ENCODE measurements at regions not wholly inside any gene's neighbourhood (a gene's known extent, or its start where the extent isn't known, plus 50 kb on each side); places are given as distances from the start of the nearest gene placed in this dataset.
"Not testable (repeated sequence)": the region's sequence is repeated elsewhere in the genome, so short reads cannot be mapped to it uniquely, and the experiment has no call there.

DNA sequence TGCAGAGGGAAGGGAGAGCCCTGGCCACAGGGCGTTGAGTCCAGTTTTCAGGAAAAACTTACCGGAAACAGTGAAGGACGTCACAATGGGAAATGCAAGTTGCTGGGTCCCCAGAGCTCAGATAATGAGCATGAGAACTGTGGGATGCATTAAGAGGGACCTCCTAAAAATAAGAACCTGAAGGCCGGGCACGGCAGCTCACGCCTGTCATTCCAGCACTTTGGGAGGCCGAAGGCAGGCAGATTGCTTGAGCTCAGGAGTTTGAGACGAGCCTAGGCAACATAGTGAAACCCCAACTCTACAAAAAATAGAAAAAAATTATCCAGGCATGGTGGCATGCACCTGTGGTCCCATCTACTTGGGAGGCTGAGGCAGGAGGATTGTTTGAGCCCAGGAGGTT lies 170.6 kb downstream of the URI1 start:
- 86 to 89% (median 88%) methylated on average over 8 of the region's 8 CpGs for WGBS, 3 donors
- Histone ChIP-seq H3K9me3 (no peaks in the 10 kb centered on the region), H3K4me1 (ENCODE audit: insufficient read depth) (no peaks in the 10 kb centered on the region), H3K36me3 (no peaks in the 10 kb centered on the region), H3K27ac (no peak overlapping the region), H3K27me3 (no peaks in the 10 kb centered on the region), H3K4me3 (no peak overlapping the region)
- intact Hi-C loops (cut with DNase I): no loop called here
- TF ChIP-seq, protein P1, sequence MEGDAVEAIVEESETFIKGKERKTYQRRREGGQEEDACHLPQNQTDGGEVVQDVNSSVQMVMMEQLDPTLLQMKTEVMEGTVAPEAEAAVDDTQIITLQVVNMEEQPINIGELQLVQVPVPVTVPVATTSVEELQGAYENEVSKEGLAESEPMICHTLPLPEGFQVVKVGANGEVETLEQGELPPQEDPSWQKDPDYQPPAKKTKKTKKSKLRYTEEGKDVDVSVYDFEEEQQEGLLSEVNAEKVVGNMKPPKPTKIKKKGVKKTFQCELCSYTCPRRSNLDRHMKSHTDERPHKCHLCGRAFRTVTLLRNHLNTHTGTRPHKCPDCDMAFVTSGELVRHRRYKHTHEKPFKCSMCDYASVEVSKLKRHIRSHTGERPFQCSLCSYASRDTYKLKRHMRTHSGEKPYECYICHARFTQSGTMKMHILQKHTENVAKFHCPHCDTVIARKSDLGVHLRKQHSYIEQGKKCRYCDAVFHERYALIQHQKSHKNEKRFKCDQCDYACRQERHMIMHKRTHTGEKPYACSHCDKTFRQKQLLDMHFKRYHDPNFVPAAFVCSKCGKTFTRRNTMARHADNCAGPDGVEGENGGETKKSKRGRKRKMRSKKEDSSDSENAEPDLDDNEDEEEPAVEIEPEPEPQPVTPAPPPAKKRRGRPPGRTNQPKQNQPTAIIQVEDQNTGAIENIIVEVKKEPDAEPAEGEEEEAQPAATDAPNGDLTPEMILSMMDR (IDR thresholded peaks at IDR 0.05): no peak
- TF ChIP-seq EP300 (IDR thresholded peaks at IDR 0.05) (no peak), POLR2A (IDR thresholded peaks at IDR 0.05) (no peak)
- no peak for DNase-seq

DNA sequence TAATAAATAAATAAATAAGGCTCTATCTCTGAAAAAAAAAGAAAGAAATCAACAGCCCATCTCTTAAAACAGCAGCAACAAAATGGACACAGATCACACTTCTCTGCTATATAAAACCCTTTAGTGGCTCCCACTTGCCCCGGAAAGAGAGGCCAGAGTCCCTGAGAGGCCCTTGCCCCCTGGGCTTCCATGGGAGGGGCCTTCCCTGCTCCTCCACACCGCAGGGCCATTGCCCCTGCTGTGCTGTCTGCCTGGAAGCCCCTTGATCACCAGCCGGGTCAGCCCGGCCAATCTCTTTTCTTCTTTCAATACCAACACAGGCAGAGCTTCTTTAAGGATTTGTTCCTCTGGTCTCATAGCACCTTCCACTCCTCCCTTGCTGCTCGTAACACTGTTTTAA lies 171.1 kb downstream of the URI1 start:
- WGBS, 3 donors: 50 to 64% (median 53%) methylated on average over 5 of the region's 5 CpGs

GRCh38 chr19:30114095-30114494 lies 172.1 kb downstream of the URI1 start:
- intact Hi-C loops (cut with DNase I); DNase-seq; H3K36me3 ChIP-seq; H3K9me3 ChIP-seq; H3K4me1 ChIP-seq (ENCODE audit: insufficient read depth); H3K27ac ChIP-seq; H3K4me3 ChIP-seq; H3K27me3 ChIP-seq: not testable (repeated sequence)
- WGBS, 3 donors: 83 to 85% (median 84%) methylated on average over 5 of the region's 5 CpGs

More for the DNA sequence above, 171.1 kb downstream of the URI1 start:
- Histone ChIP-seq H3K4me1 (ENCODE audit: insufficient read depth) (no peaks in the 10 kb centered on the region), H3K4me3 (no peak overlapping the region), H3K9me3 (no peaks in the 10 kb centered on the region), H3K27ac (no peak overlapping the region), H3K36me3 (no peaks in the 10 kb centered on the region), H3K27me3 (no peaks in the 10 kb centered on the region)
- intact Hi-C loops (cut with DNase I): no loop called here
- DNase-seq: no peak
- TF ChIP-seq EP300 (IDR thresholded peaks at IDR 0.05) (no peak), POLR2A (IDR thresholded peaks at IDR 0.05) (no peak)
- TF ChIP-seq, protein P1 (IDR thresholded peaks at IDR 0.05): no peak

- Histone ChIP-seq H3K4me1 (ENCODE audit: insufficient read depth) (no peaks in the 10 kb centered on the region), H3K27me3 (no peaks in the 10 kb centered on the region), H3K27ac (no peak overlapping the region), H3K4me3 (no peak overlapping the region), H3K9me3 (no peaks in the 10 kb centered on the region), H3K36me3 (no peaks in the 10 kb centered on the region)
- DNase-seq: no peak
- intact Hi-C loops (cut with DNase I): no loop called here
- TF ChIP-seq EP300 (IDR thresholded peaks at IDR 0.05): no peak
- no peak for TF ChIP-seq POLR2A (IDR thresholded peaks at IDR 0.05)
- TF ChIP-seq, protein P1 (IDR thresholded peaks at IDR 0.05): no peak
- 68 to 95% (median 90%) methylated on average over 2 of the region's 2 CpGs for WGBS, 3 donors
Measured at GRCh38 chr19:30115947-30116346, 173.9 kb downstream of the URI1 start.

DNA sequence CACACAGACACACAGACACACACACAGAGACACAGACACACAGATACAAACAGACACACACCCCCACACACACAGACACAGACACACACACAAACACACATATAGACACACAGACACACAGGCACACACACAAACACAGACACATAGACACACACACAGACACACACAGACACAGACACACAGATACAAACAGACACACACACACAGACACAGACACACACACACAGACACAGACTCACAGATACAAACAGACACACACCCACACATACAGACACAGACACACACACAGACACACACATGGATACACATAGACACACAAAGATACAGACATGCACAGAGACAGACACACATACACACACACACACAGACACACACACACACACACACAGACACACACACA lies 174.5 kb downstream of the URI1 start:
- DNase-seq: no peak

More for the DNA sequence above, 174.5 kb downstream of the URI1 start:
- TF ChIP-seq POLR2A (IDR thresholded peaks at IDR 0.05) (no peak), EP300 (IDR thresholded peaks at IDR 0.05) (no peak)
- TF ChIP-seq, protein P1 (IDR thresholded peaks at IDR 0.05): no peak
- Histone ChIP-seq H3K27ac (no peak overlapping the region), H3K4me3 (no peak overlapping the region), H3K9me3 (no peaks in the 10 kb centered on the region), H3K36me3 (no peaks in the 10 kb centered on the region), H3K27me3 (no peaks in the 10 kb centered on the region), H3K4me1 (ENCODE audit: insufficient read depth) (no peaks in the 10 kb centered on the region)
- intact Hi-C loops (cut with DNase I): no loop called here
